PFSK-1 (cell line): ENCODE measurements at regions not wholly inside any gene's neighbourhood (a gene's known extent, or its start where the extent isn't known, plus 50 kb on each side); places are given as distances from the start of the nearest gene placed in this dataset.

Experiments used
- FOXP2 ChIP-seq: optimal IDR thresholded peaks from 2 replicates; pipeline ENCODE3; 2011; ENCODE audit warnings: borderline replicate concordance, control low read depth, inconsistent platforms; ENCODE audit not compliant: insufficient read depth; ENCODE audit errors: extremely low read length, extremely low read depth
- POLR2AphosphoS5 ChIP-seq: IDR thresholded peaks from 2 replicates; pipeline ENCODE4 v1.6.1; 2012; ENCODE audit warnings: low read depth, mild to moderate bottlenecking, control low read depth, low read length, moderate library complexity
- TAF1 ChIP-seq: IDR thresholded peaks from 2 replicates; pipeline ENCODE4 v1.6.1; 2012; ENCODE audit warnings: low read length, control low read depth, borderline replicate concordance; ENCODE audit not compliant: insufficient read depth

- TF ChIP-seq TAF1 = no peak
- no peak for TF ChIP-seq POLR2AphosphoS5
- TF ChIP-seq FOXP2 = no peak
Observed at GRCh38 chr10:111177379-111177778, 100.5 kb downstream of the ADRA2A start.
